Breast epithelium (tissue), 4 donors: ENCODE measurements at regions not wholly inside any gene's neighbourhood (a gene's known extent, or its start where the extent isn't known, plus 50 kb on each side); places are given as distances from the start of the nearest gene placed in this dataset.

Experiments
- DNase-seq, 2 donors: peaks; one replicate each; pipeline ENCODE4 v3.0.0-alpha.2; 2019; ENCODE audit warnings: low spot score in 2 of 2
- H3K27ac ChIP-seq, 2 donors: fragments of 200-600 bp; sonication (generic) in 1 of 2; one replicate each; pipeline ENCODE4 v1.5.1; 2016 to 2019; ENCODE audit warnings: mild to moderate bottlenecking in 1 of 2
- H3K27me3 ChIP-seq, 2 donors: fragments of 200-600 bp; sonication (generic) in 1 of 2; one replicate each; pipeline versions ENCODE4 v1.5.1 to v1.6.0; 2017 to 2019; ENCODE audit warnings: control low read depth in 1 of 2, mild to moderate bottlenecking in 1 of 2
- H3K36me3 ChIP-seq: fragments of 200-600 bp; one replicate; pipeline ENCODE4 v1.5.1; 2019
- H3K4me1 ChIP-seq, 2 donors: fragments of 200-600 bp; sonication (generic); one replicate each; pipeline ENCODE4 v1.5.1; 2016 to 2019; ENCODE audit warnings: control low read depth in 1 of 2
- H3K4me3 ChIP-seq, 3 donors: fragments of 200-600 bp; sonication (generic); 1 replicate in 2 of 3; 2 replicates in 1 of 3; pipeline ENCODE4 v1.5.1; 2016 to 2019; ENCODE audit warnings: mild to moderate bottlenecking in 3 of 3, moderate library complexity in 2 of 3
- H3K9me3 ChIP-seq, 2 donors: fragments of 200-600 bp; sonication (generic) in 1 of 2; one replicate each; pipeline ENCODE4 v1.5.1; 2016 to 2019; ENCODE audit warnings: control low read depth in 1 of 2
- CTCF ChIP-seq, 3 donors: fragments of 450-650 bp; IDR thresholded peaks; one replicate each; pipeline ENCODE4 v1.5.1; 2016 to 2017; ENCODE audit warnings: antibody characterized with exemption in 3 of 3, mild to moderate bottlenecking in 3 of 3, moderate library complexity in 3 of 3
- POLR2A ChIP-seq: fragments of 450-650 bp; IDR thresholded peaks from one replicate; pipeline ENCODE4 v1.6.1; 2016; ENCODE audit warnings: antibody characterized with exemption, mild to moderate bottlenecking, moderate library complexity
- POLR2AphosphoS5 ChIP-seq, 3 donors: sonication (generic); formaldehyde crosslinking; IDR thresholded peaks; one replicate each; pipeline ENCODE4 v1.6.1; 2017; ENCODE audit warnings: antibody characterized with exemption in 3 of 3
- intact Hi-C: fragments of 100-400 bp; cut with DNase I; formaldehyde crosslinking; loops from one replicate; pipeline ENCODE4 v1.15.1; 2023; ENCODE audit warnings: low total_unique reads

GRCh38 chr2:119104414-119104813 is 54.1 kb downstream of the C1QL2 start:
- DNase-seq, result no peak
- no peak for TF ChIP-seq POLR2A
- TF ChIP-seq POLR2AphosphoS5 (IDR thresholded peaks at IDR 0.05), result no peak
- TF ChIP-seq CTCF (IDR thresholded peaks at IDR 0.05), result no peak

GRCh38 chr2:119102964-119103363 is 55.6 kb downstream of the C1QL2 start:
- peaks cover 0 to under 1% of the 10 kb centered on the region in 2 donors for H3K27me3 ChIP-seq
- intact Hi-C loops, result no loop called here
- no peaks in the 10 kb centered on the region for H3K4me1 ChIP-seq
- no peak for DNase-seq
- H3K27ac ChIP-seq, result no peak overlapping the region
- H3K4me3 ChIP-seq, result no peak overlapping the region
- TF ChIP-seq POLR2AphosphoS5 (IDR thresholded peaks at IDR 0.05) (no peak), CTCF (IDR thresholded peaks at IDR 0.05) (no peak), POLR2A (no peak)
- no peaks in the 10 kb centered on the region for H3K36me3 ChIP-seq
- peaks cover 3 to 26% of the 10 kb centered on the region in 2 donors for H3K9me3 ChIP-seq

More at GRCh38 chr2:119104414-119104813, 54.1 kb downstream of the C1QL2 start:
- Histone ChIP-seq H3K27ac (no peak overlapping the region), H3K9me3 (peaks cover 3 to 23% of the 10 kb centered on the region in 2 donors), H3K4me1 (no peaks in the 10 kb centered on the region), H3K27me3 (peaks cover 0 to 4% of the 10 kb centered on the region in 2 donors), H3K4me3 (no peak overlapping the region), H3K36me3 (no peaks in the 10 kb centered on the region)
- intact Hi-C loops, result no loop called here

GRCh38 chr2:119088416-119088815 is 70.1 kb downstream of the C1QL2 start:
- intact Hi-C loops, result no loop called here
- Histone ChIP-seq H3K9me3 (no peaks in the 10 kb centered on the region), H3K36me3 (no peaks in the 10 kb centered on the region), H3K4me1 (no peaks in the 10 kb centered on the region), H3K4me3 (no peak overlapping the region), H3K27ac (no peak overlapping the region), H3K27me3 (no peaks in the 10 kb centered on the region)
- TF ChIP-seq POLR2A (no peak), POLR2AphosphoS5 (IDR thresholded peaks at IDR 0.05) (no peak), CTCF (IDR thresholded peaks at IDR 0.05) (no peak)
- DNase-seq, result no peak

- intact Hi-C loops, result loop anchor here (2.0 kb wide), 1 partner anchor 32 kb away; no protein-coding TSS in a partner anchor
- H3K27ac ChIP-seq, result no peak overlapping the region
- TF ChIP-seq CTCF (IDR thresholded peaks at IDR 0.05) (no peak), POLR2AphosphoS5 (IDR thresholded peaks at IDR 0.05) (no peak), POLR2A (no peak)
- no peaks in the 10 kb centered on the region for H3K9me3 ChIP-seq
- no peaks in the 10 kb centered on the region for H3K36me3 ChIP-seq
- H3K4me3 ChIP-seq, result no peak overlapping the region
- no peaks in the 10 kb centered on the region for H3K4me1 ChIP-seq
- H3K27me3 ChIP-seq, result no peaks in the 10 kb centered on the region
- DNase-seq, result no peak
Measured at GRCh38 chr2:119086327-119086726, 72.2 kb downstream of the C1QL2 start.

- Histone ChIP-seq H3K9me3 (no peaks in the 10 kb centered on the region), H3K4me1 (no peaks in the 10 kb centered on the region), H3K27me3 (no peaks in the 10 kb centered on the region), H3K4me3 (no peak overlapping the region), H3K36me3 (no peaks in the 10 kb centered on the region), H3K27ac (no peak overlapping the region)
- TF ChIP-seq POLR2AphosphoS5 (IDR thresholded peaks at IDR 0.05) (no peak), CTCF (IDR thresholded peaks at IDR 0.05) (no peak)
- DNase-seq, result no peak
- intact Hi-C loops, result loop anchor here (2.0 kb wide), 1 partner anchor 31 kb away; no protein-coding TSS in a partner anchor
Measured at GRCh38 chr2:119085613-119086012, 72.9 kb downstream of the C1QL2 start.
